ENCODE measurements at regions not wholly inside any gene's neighbourhood (a gene's known extent, or its start where the extent isn't known, plus 50 kb on each side); places are given as distances from the start of the nearest gene placed in this dataset.

DNA sequence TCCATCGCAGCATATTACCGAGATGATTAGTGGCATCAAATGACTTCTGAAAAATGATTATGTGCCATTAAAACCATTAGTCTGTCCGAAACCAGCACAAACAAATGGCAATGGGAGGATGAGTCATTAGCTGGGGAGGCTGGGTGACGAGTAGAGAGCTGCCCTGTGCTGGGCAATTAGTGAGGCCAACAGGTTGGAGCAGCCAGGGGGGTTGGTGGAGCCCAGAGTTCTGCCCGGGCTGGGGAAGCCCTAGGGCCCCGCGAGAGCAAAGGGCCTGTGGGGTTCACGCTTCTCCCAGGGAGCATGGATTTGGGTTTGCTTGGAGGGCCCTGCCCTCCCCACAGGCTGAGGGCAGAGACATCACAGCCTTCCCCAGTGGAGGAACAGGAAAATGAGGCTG lies 152.1 kb upstream of the RPL38 start (continued):
- TF ChIP-seq, protein P1, sequence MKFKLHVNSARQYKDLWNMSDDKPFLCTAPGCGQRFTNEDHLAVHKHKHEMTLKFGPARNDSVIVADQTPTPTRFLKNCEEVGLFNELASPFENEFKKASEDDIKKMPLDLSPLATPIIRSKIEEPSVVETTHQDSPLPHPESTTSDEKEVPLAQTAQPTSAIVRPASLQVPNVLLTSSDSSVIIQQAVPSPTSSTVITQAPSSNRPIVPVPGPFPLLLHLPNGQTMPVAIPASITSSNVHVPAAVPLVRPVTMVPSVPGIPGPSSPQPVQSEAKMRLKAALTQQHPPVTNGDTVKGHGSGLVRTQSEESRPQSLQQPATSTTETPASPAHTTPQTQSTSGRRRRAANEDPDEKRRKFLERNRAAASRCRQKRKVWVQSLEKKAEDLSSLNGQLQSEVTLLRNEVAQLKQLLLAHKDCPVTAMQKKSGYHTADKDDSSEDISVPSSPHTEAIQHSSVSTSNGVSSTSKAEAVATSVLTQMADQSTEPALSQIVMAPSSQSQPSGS (IDR thresholded peaks at IDR 0.05; ENCODE audit: low read length) = no peak
- TF ChIP-seq CBX8 (IDR thresholded peaks at IDR 0.05; ENCODE audit: borderline replicate concordance, low read depth, low read length) = no peak
